Chondrocyte (in vitro differentiated cells): ENCODE measurements at regions not wholly inside any gene's neighbourhood (a gene's known extent, or its start where the extent isn't known, plus 50 kb on each side); places are given as distances from the start of the nearest gene placed in this dataset.

Experiments
- DNase-seq: peaks from one replicate; pipeline ENCODE4 v3.0.0; 2021; ENCODE audit warnings: mixed read lengths, low spot score
- H3K27ac Mint-ChIP-seq: one replicate; pipeline ENCODE4 v1.8.0; 2021; ENCODE audit warnings: mild to moderate bottlenecking, moderate library complexity, mixed read lengths; ENCODE audit not compliant: unreplicated experiment
- H3K27me3 Mint-ChIP-seq: 2 replicates; pipeline ENCODE4 v1.8.0; 2021; ENCODE audit warnings: low read depth, mixed read lengths
- H3K36me3 Mint-ChIP-seq: 2 replicates; pipeline ENCODE4 v1.8.0; 2021; ENCODE audit warnings: low read depth, mixed read lengths
- H3K4me1 Mint-ChIP-seq: 2 replicates; pipeline ENCODE4 v1.8.0; 2021; ENCODE audit warnings: low read depth, mild to moderate bottlenecking, mixed read lengths
- H3K4me3 Mint-ChIP-seq: one replicate; pipeline ENCODE4 v1.8.0; 2021; ENCODE audit warnings: mild to moderate bottlenecking, moderate library complexity, mixed read lengths; ENCODE audit not compliant: unreplicated experiment
- H3K9me3 Mint-ChIP-seq: 2 replicates; pipeline ENCODE4 v1.8.0; 2021; ENCODE audit warnings: low read depth, mixed read lengths
- CTCF ChIP-seq: fragments of 200-600 bp; sonication (generic); IDR thresholded peaks from 2 replicates; pipeline ENCODE4 v1.5.0; 2021; ENCODE audit warnings: antibody characterized with exemption, mild to moderate bottlenecking, moderate library complexity

- DNase-seq = no peak
- TF ChIP-seq CTCF = no peak
- Mint-ChIP-seq H3K36me3 (no peaks in the 10 kb centered on the region), H3K27ac (no peak overlapping the region), H3K4me3 (no peak overlapping the region), H3K4me1 (peaks cover 16% of the 10 kb centered on the region), H3K9me3 (no peaks in the 10 kb centered on the region), H3K27me3 (no peaks in the 10 kb centered on the region)
These were observed 55.2 kb downstream of the RPL22L1 start for GRCh38 chr3:170814822-170815221.

GRCh38 chr3:170813266-170813665 is 56.7 kb downstream of the RPL22L1 start:
- no peak overlapping the region for H3K4me3 Mint-ChIP-seq
- H3K4me1 Mint-ChIP-seq = peaks cover 25% of the 10 kb centered on the region
- H3K27ac Mint-ChIP-seq = no peak overlapping the region

GRCh38 chr3:170811928-170812591 is 57.9 kb downstream of the RPL22L1 start:
- Mint-ChIP-seq H3K27ac (no peak overlapping the region), H3K4me1 (peaks cover 29% of the 10 kb centered on the region), H3K36me3 (no peaks in the 10 kb centered on the region), H3K9me3 (no peaks in the 10 kb centered on the region), H3K4me3 (no peak overlapping the region), H3K27me3 (no peaks in the 10 kb centered on the region)
- peak; percentile 99 for TF ChIP-seq CTCF
- no peak for DNase-seq

More at GRCh38 chr3:170813266-170813665, 56.7 kb downstream of the RPL22L1 start:
- no peaks in the 10 kb centered on the region for H3K9me3 Mint-ChIP-seq
- no peaks in the 10 kb centered on the region for H3K36me3 Mint-ChIP-seq
- TF ChIP-seq CTCF = no peak
- no peaks in the 10 kb centered on the region for H3K27me3 Mint-ChIP-seq
- no peak for DNase-seq

- no peaks in the 10 kb centered on the region for H3K36me3 Mint-ChIP-seq
- H3K9me3 Mint-ChIP-seq = no peaks in the 10 kb centered on the region
- no peak overlapping the region for H3K27ac Mint-ChIP-seq
- H3K4me1 Mint-ChIP-seq = peaks cover 33% of the 10 kb centered on the region
- no peak for DNase-seq
- no peak for TF ChIP-seq CTCF
- no peaks in the 10 kb centered on the region for H3K27me3 Mint-ChIP-seq
- no peak overlapping the region for H3K4me3 Mint-ChIP-seq
These were observed 58.5 kb downstream of the RPL22L1 start for GRCh38 chr3:170811515-170811914.

GRCh38 chr3:170809975-170810357 is 60.0 kb downstream of the RPL22L1 start:
- Mint-ChIP-seq H3K4me1 (peaks cover 33% of the 10 kb centered on the region), H3K27ac (no peak overlapping the region), H3K9me3 (peaks cover 6% of the 10 kb centered on the region), H3K36me3 (no peaks in the 10 kb centered on the region), H3K27me3 (no peaks in the 10 kb centered on the region), H3K4me3 (no peak overlapping the region)
- no peak for DNase-seq
- TF ChIP-seq CTCF = no peak
